Epithelial cell of proximal tubule (primary cell): ENCODE measurements at regions not wholly inside any gene's neighbourhood (a gene's known extent, or its start where the extent isn't known, plus 50 kb on each side); places are given as distances from the start of the nearest gene placed in this dataset.

Experiments used
- DNase-seq: peaks from one replicate; pipeline ENCODE4 v3.0.0-alpha.2; 2011; ENCODE audit warnings: low read depth
- H3K4me3 ChIP-seq: 2 replicates; pipeline ENCODE4 v1.5.1; 2011; ENCODE audit warnings: low read depth, mild to moderate bottlenecking, low read length
- CTCF ChIP-seq: conservative IDR thresholded peaks from 2 replicates; pipeline ENCODE4 v1.5.1; 2012; ENCODE audit warnings: low read depth, mild to moderate bottlenecking, low read length

GRCh38 chr3:99477650-99478049, 160.7 kb upstream of the COL8A1 start:
- TF ChIP-seq CTCF, result no peak
- DNase-seq, result no peak
- no peak overlapping the region for H3K4me3 ChIP-seq

- DNase-seq, result no peak
- no peak overlapping the region for H3K4me3 ChIP-seq
- no peak for TF ChIP-seq CTCF
These were observed 163.2 kb upstream of the COL8A1 start for GRCh38 chr3:99475229-99475628.

GRCh38 chr3:99474776-99475175, 163.6 kb upstream of the COL8A1 start:
- H3K4me3 ChIP-seq, result no peak overlapping the region
- DNase-seq, result no peak
- no peak for TF ChIP-seq CTCF

GRCh38 chr3:99473321-99473751, 165.1 kb upstream of the COL8A1 start:
- no peak for DNase-seq
- no peak for TF ChIP-seq CTCF
- no peak overlapping the region for H3K4me3 ChIP-seq

- TF ChIP-seq CTCF, result no peak
- no peak for DNase-seq
- no peak overlapping the region for H3K4me3 ChIP-seq
These were observed 166.0 kb upstream of the COL8A1 start for GRCh38 chr3:99472385-99472784.

GRCh38 chr3:99471353-99472323, 166.8 kb upstream of the COL8A1 start:
- H3K4me3 ChIP-seq, result no peak overlapping the region
- TF ChIP-seq CTCF, result no peak
- no peak for DNase-seq

- TF ChIP-seq CTCF, result no peak
- DNase-seq, result no peak
- no peak overlapping the region for H3K4me3 ChIP-seq
These were observed 167.6 kb upstream of the COL8A1 start for GRCh38 chr3:99470841-99471240.
